ENCODE measurements at regions not wholly inside any gene's neighbourhood (a gene's known extent, or its start where the extent isn't known, plus 50 kb on each side); places are given as distances from the start of the nearest gene placed in this dataset.
A peak's percentile ranks its signal among the peaks of the same experiment; 100 is the strongest.
"Not testable (repeated sequence)": the region's sequence is repeated elsewhere in the genome, so short reads cannot be mapped to it uniquely, and the experiment has no call there.

DNA sequence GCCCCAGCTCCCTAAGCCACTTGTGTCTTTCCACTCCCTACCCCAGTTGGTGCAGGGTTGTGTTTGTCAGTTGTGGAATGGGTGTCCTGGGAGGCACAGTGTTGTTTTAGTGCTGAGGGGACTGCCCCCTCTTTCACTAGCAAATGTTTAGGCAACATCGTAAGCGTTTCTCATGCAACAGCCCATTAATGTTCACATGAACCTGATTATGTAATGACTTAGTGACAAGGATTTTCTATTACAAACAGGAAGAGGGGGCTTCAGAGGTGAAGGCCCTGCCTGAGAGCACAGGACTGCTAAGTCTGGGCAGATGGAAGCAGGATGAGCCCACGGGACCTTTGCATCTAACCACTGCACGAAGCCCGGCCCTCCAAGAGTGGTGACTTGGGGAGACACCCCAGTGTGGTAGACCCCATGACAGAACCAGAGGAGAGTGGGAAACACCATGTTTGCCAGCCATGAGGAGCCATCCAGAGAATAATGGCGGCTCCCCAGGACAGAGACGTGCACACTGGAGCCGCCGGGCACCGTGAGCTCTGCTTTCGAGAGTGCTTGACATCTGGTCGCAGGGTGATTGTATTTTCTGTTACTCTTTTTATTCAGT lies 339.7 kb downstream of the THBS2 start:
- POLR2A ChIA-PET = no interaction called here
- H3K4me3 ChIP-seq (ENCODE audit: low read depth, low read length) = no peak overlapping the region
- TF ChIP-seq, protein P1, sequence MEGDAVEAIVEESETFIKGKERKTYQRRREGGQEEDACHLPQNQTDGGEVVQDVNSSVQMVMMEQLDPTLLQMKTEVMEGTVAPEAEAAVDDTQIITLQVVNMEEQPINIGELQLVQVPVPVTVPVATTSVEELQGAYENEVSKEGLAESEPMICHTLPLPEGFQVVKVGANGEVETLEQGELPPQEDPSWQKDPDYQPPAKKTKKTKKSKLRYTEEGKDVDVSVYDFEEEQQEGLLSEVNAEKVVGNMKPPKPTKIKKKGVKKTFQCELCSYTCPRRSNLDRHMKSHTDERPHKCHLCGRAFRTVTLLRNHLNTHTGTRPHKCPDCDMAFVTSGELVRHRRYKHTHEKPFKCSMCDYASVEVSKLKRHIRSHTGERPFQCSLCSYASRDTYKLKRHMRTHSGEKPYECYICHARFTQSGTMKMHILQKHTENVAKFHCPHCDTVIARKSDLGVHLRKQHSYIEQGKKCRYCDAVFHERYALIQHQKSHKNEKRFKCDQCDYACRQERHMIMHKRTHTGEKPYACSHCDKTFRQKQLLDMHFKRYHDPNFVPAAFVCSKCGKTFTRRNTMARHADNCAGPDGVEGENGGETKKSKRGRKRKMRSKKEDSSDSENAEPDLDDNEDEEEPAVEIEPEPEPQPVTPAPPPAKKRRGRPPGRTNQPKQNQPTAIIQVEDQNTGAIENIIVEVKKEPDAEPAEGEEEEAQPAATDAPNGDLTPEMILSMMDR (IDR thresholded peaks at IDR 0.05; ENCODE audit: insufficient read depth, low read length, missing control alignments) = no peak
- no peak for DNase-seq (ENCODE audit: low read depth, low spot score)
- CTCF ChIA-PET = no interaction called here

DNA sequence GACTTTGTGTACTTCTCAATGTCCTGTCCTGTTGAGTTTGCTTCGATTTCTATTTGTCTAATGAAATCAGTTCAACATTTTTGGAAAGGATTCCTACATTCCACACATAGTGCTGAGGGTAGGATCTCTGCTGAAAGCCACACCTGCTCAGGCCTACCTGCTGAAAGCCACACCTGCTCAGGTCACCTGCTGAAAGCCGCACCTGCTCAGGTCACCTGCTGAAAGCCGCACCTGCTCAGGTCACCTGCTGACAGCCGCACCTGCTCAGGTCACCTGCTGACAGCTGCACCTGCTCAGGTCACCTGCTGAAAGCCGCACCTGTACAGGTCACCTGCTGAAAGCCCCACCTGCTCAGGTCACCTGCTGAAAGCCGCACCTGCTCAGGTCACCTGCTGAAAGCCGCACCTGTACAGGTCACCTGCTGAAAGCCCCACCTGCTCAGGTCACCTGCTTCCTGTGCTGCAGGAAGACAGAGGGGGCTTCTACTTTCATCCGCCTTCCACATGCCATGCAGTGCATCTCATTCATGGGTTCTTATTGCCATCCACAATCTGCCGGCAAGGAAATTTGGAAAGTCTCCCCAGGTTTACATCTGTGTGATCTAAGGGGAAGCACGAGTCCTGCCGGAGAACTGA lies 340.3 kb downstream of the THBS2 start:
- DNase-seq (ENCODE audit: low read depth, low spot score); H3K4me3 ChIP-seq (ENCODE audit: low read depth, low read length); POLR2A ChIA-PET; CTCF ChIA-PET: not testable (repeated sequence)

DNA sequence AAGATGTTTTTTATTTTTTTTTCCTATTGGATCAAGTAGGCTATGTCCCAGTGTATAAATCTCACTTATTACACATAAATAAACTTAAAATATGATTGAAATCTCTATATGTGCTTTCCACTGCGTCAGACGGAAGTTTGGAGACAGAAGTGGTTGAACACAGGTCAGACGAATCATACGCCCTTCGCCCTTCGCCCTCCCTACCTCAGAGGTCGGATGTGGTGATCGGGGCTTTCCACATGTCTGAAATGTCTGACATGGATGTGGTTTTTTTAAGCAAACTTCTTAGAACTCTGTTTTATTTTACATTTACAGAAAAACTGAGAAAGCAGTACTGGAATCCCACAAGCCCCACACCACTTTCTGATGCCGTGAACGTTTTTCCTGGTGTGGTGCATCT lies 344.4 kb downstream of the THBS2 start:
- TF ChIP-seq, protein P1 (IDR thresholded peaks at IDR 0.05; ENCODE audit: insufficient read depth, low read length, missing control alignments) = no peak
- ChIA-PET CTCF (no interaction called here), POLR2A (no interaction called here)
- H3K4me3 ChIP-seq (ENCODE audit: low read depth, low read length) = no peak overlapping the region
- no peak for DNase-seq (ENCODE audit: low read depth, low spot score)

DNA sequence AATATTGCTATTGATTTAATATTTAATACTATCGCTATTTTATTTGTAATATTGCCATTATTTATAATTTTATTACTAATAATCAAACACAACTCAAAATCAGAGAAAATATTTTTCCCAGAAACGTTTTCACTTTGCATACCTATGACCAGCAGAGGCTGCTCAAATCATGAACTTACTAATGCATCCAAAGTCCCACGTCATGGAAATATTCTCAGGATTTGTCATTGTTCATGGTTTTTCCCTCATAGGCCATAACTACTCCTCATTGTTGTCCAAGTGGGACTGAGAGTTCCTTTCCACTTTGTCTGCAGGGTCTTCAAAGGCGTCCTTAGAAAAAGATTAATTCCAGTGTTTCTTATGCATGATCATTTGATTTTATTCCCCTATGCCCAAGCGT lies 344.8 kb downstream of the THBS2 start:
- TF ChIP-seq, protein P1 (IDR thresholded peaks at IDR 0.05; ENCODE audit: insufficient read depth, low read length, missing control alignments) = no peak
- no peak overlapping the region for H3K4me3 ChIP-seq (ENCODE audit: low read depth, low read length)
- POLR2A ChIA-PET = no interaction called here
- DNase-seq (ENCODE audit: low read depth, low spot score) = peak; percentile 24
- CTCF ChIA-PET = no interaction called here

DNA sequence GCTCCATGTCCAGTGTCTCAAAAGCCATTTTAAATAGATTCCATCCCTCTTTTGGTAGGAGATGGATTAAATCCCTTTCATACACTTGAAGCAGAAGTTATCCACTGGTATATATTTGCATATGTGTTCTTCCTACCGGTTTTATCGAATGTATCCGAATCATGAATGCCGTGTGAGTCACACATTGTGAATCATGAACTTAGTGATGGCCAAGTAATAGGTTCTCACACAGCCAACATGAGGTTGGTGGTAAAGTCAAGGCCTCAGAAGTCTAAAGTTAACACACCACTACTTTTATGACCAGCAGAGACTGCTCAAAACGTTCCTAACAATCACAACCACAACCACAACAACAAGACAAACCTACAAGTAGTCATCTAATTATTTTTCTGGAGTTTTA lies 345.5 kb downstream of the THBS2 start:
- POLR2A ChIA-PET = no interaction called here
- TF ChIP-seq, protein P1 (IDR thresholded peaks at IDR 0.05; ENCODE audit: insufficient read depth, low read length, missing control alignments) = no peak
- H3K4me3 ChIP-seq (ENCODE audit: low read depth, low read length) = no peak overlapping the region
- DNase-seq (ENCODE audit: low read depth, low spot score) = no peak
- CTCF ChIA-PET = no interaction called here

DNA sequence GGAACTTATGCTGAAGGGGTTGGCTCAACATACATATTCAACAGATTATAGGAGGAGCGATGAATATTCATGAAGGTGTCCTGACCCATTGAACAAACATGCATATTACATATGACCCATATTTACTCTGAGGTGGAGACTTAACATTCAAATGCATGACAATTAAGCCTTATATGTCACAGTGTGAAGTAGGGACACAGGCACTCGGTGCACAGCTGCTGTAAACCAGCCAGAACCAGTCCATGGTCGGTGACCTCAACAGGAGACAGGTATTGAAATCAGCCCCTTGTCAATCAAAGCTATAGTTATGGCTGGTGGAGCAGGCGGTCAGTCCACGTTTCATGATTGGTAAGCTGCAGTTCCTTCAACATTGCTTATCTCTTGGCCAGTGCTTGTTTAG lies 347.3 kb downstream of the THBS2 start:
- POLR2A ChIA-PET = no interaction called here
- DNase-seq (ENCODE audit: low read depth, low spot score) = no peak
- CTCF ChIA-PET = interaction anchor here (1.2 kb wide), 1 partner anchor 13 kb away, joined by 4 read pairs; no protein-coding TSS in a partner anchor
- no peak overlapping the region for H3K4me3 ChIP-seq (ENCODE audit: low read depth, low read length)
- TF ChIP-seq, protein P1 (IDR thresholded peaks at IDR 0.05; ENCODE audit: insufficient read depth, low read length, missing control alignments) = no peak

All from AG04449 (cell line).